GM12878 (cell line): ENCODE measurements at regions not wholly inside any gene's neighbourhood (a gene's known extent, or its start where the extent isn't known, plus 50 kb on each side); places are given as distances from the start of the nearest gene placed in this dataset.

Experiments used
- ATAC-seq: fragments of 200-7000 bp; cut with Tn5 transposase; 3 replicates; pipeline ENCODE4 v1.9.1; 2020; ENCODE audit warnings: mild to moderate bottlenecking, moderate library complexity
- BruUV-seq: library from RNA; stranded (reverse); fragments of 400-500 nt; replicated peaks from 2 replicates; lab custom pipeline; 2021; lab: Mats Ljungman, UMichigan
- CTCF ChIA-PET: fragments of 300-600 bp; sonication (Branson Sonifier 250); formaldehyde crosslinking; extraction: SDS; loops from one replicate; lab custom pipeline; 2021; ENCODE audit warnings: inconsistent platforms; lab: Yijun Ruan, JAX
- POLR2A ChIA-PET: fragments of 350-600 bp; formaldehyde crosslinking; extraction: SDS; loops from one replicate; lab custom pipeline; 2021; ENCODE audit warnings: inconsistent platforms; lab: Charles Lee
- RAD21 ChIA-PET: fragments of 300-600 bp; sonication (Branson Sonifier 250); formaldehyde crosslinking; loops from one replicate; lab custom pipeline; 2023; ENCODE audit warnings: antibody characterized with exemption; ENCODE audit not compliant: unreplicated experiment; lab: Charles Lee
- SMC1A ChIA-PET: fragments of 300-600 bp; sonication (Branson Sonifier 250); formaldehyde crosslinking; loops from one replicate; lab custom pipeline; 2023; ENCODE audit not compliant: unreplicated experiment, uncharacterized antibody; lab: Charles Lee
- DNase-seq: peaks from one replicate; pipeline ENCODE4 v3.0.0-alpha.2; 2011; ENCODE audit warnings: low read depth, low spot score
- FAIRE-seq: peaks from 3 replicates; lab custom pipeline; 2011; peaks lifted over from hg19 to GRCh38; lab: Jason Lieb, UNC
- H2AFZ ChIP-seq: 2 replicates; pipeline ENCODE4 v1.6.0; 2011; ENCODE audit warnings: low read depth, low read length, control low read depth; ENCODE audit not compliant: control insufficient read depth
- H3K27ac ChIP-seq: 2 replicates; pipeline ENCODE4 v1.5.1; 2011; ENCODE audit warnings: control low read depth; ENCODE audit not compliant: control insufficient read depth, insufficient read depth
- H3K27me3 ChIP-seq, 2 experiments: replicated peaks in 1 of 2; 2 replicates each; pipeline versions ENCODE4 v1.6.0 to v1.6.1; 2011; ENCODE audit warnings: low read length in 1 of 2; ENCODE audit not compliant: control insufficient read depth in 2 of 2, insufficient read depth in 2 of 2
- H3K36me3 ChIP-seq, 2 experiments: 2 replicates each; pipeline ENCODE4 v1.5.1; 2011; ENCODE audit warnings: low read length in 1 of 2; ENCODE audit not compliant: control insufficient read depth in 2 of 2, insufficient read depth in 2 of 2
- H3K4me1 ChIP-seq: 2 replicates; pipeline ENCODE4 v1.6.1; 2011; ENCODE audit warnings: mild to moderate bottlenecking, low read length, moderate library complexity, mixed read lengths; ENCODE audit not compliant: control insufficient read depth, insufficient read depth
- H3K4me2 ChIP-seq: 2 replicates; pipeline ENCODE4 v1.6.0; 2011; ENCODE audit warnings: control low read depth; ENCODE audit not compliant: control insufficient read depth, insufficient read depth
- H3K4me3 ChIP-seq: fragments of 200-600 bp; sonication (generic); 2 replicates; pipeline ENCODE4 v1.5.1; 2016
- H3K79me2 ChIP-seq: 2 replicates; pipeline ENCODE4 v1.6.0; 2011; ENCODE audit warnings: low read length; ENCODE audit not compliant: control insufficient read depth, insufficient read depth
- H3K9ac ChIP-seq: 2 replicates; pipeline ENCODE4 v1.8.0; 2011; ENCODE audit warnings: low read length, control low read depth, mixed read lengths; ENCODE audit not compliant: control insufficient read depth, insufficient read depth
- H3K9me3 ChIP-seq: replicated peaks from 3 replicates; pipeline ENCODE4 v1.5.1; 2011; ENCODE audit warnings: mild to moderate bottlenecking, low read length; ENCODE audit not compliant: control insufficient read depth, insufficient read depth
- H4K20me1 ChIP-seq: 2 replicates; pipeline ENCODE4 v1.6.0; 2011; ENCODE audit not compliant: control insufficient read depth, insufficient read depth
- BMI1 ChIP-seq: fragments of 450-650 bp; IDR thresholded peaks from 2 replicates; pipeline ENCODE4 v1.6.1; 2016; ENCODE audit warnings: mild to moderate bottlenecking, moderate library complexity, borderline replicate concordance
- CEBPZ ChIP-seq: fragments of 150-350 bp; IDR thresholded peaks from 2 replicates; pipeline ENCODE4 v1.6.1; 2016; ENCODE audit warnings: low read depth, low read length
- CHD1 ChIP-seq: IDR thresholded peaks from 2 replicates; pipeline ENCODE4 v1.6.1; 2012; ENCODE audit warnings: low read depth, low read length, improper control_type of control experiment
- E2F4 ChIP-seq: IDR thresholded peaks from 2 replicates; pipeline ENCODE4 v1.6.1; 2012; ENCODE audit warnings: low read depth, low read length, improper control_type of control experiment
- EGR1 ChIP-seq, 2 experiments: IDR thresholded peaks; 1 replicate in 1 of 2; 2 replicates in 1 of 2; pipeline ENCODE4 v1.6.1; 2011 to 2012; ENCODE audit warnings: low read depth in 2 of 2, low read length in 2 of 2, borderline replicate concordance in 1 of 2, mild to moderate bottlenecking in 1 of 2, moderate library complexity in 1 of 2
- NR2C2 ChIP-seq: IDR thresholded peaks from 2 replicates; pipeline ENCODE4 v1.6.1; 2011; ENCODE audit warnings: borderline replicate concordance, low read depth; ENCODE audit not compliant: control insufficient read depth, insufficient read length
- SMAD1 ChIP-seq: fragments of 450-650 bp; IDR thresholded peaks from 2 replicates; pipeline ENCODE4 v1.6.1; 2018; ENCODE audit warnings: mild to moderate bottlenecking, low read depth; ENCODE audit not compliant: partially characterized antibody
- TCF3 ChIP-seq: IDR thresholded peaks from 2 replicates; pipeline ENCODE4 v1.6.1; 2012; ENCODE audit warnings: low read depth, mild to moderate bottlenecking, low read length, borderline replicate concordance; ENCODE audit not compliant: insufficient read depth
- USF2 ChIP-seq: IDR thresholded peaks from 2 replicates; pipeline ENCODE4 v1.6.1; 2011; ENCODE audit warnings: low read depth, low read length, improper control_type of control experiment, borderline replicate concordance
- ZNF592 ChIP-seq: fragments of 450-650 bp; IDR thresholded peaks from 2 replicates; pipeline ENCODE4 v1.6.1; 2017; ENCODE audit warnings: mild to moderate bottlenecking, moderate library complexity
- WGBS: methylation state at CpG from one replicate; pipeline ENCODE4 v1.1.6; 2016; ENCODE audit warnings: low lambda C conversion rate; ENCODE audit not compliant: insufficient replicate concordance, insufficient coverage; ENCODE audit errors: missing lambda C conversion rate; 5-methylcytosine and 5-hydroxymethylcytosine counted together
- in situ Hi-C: fragments of 300-500 bp; cut with MboI; formaldehyde crosslinking; loops from 9 replicates; pipeline ENCODE4 v1.14.3; 2018; ENCODE audit warnings: mixed read lengths
- intact Hi-C: fragments of 100-400 bp; cut with micrococcal nuclease; formaldehyde crosslinking; loops from one replicate; pipeline ENCODE4 v1.14.2; 2022; ENCODE audit not compliant: unreplicated experiment

GRCh38 chr16:79381603-79382042 is 218.9 kb downstream of the MAF start:
- no peak overlapping the region for H3K4me2 ChIP-seq
- TF ChIP-seq SMAD1 = no peak
- no peak for TF ChIP-seq BMI1
- no peak for TF ChIP-seq USF2
- no peak for TF ChIP-seq TCF3
- TF ChIP-seq NR2C2 = no peak
- TF ChIP-seq CEBPZ = no peak
- TF ChIP-seq E2F4 = no peak
- TF ChIP-seq ZNF592 = no peak
- no peak for TF ChIP-seq CHD1
- TF ChIP-seq EGR1 (IDR thresholded peaks at IDR 0.05; ENCODE audit: borderline replicate concordance in 1 of 2, low read depth in 2 of 2, low read length in 2 of 2) = no peak
- FAIRE-seq (no peak), ATAC-seq (no peak), DNase-seq (no peak)
- no peaks in the 10 kb centered on the region for H3K27me3 ChIP-seq
- intact Hi-C loops = no loop called here
- POLR2A ChIA-PET = no interaction called here
- H3K9ac ChIP-seq = no peak overlapping the region
- RAD21 ChIA-PET = no interaction called here
- no TSS peak for BruUV-seq
- no peaks in the 10 kb centered on the region for H3K36me3 ChIP-seq
- no peaks in the 10 kb centered on the region for H3K4me1 ChIP-seq
- no peaks in the 10 kb centered on the region for H3K79me2 ChIP-seq
- no peaks in the 10 kb centered on the region for H4K20me1 ChIP-seq
- no peak overlapping the region for H2AFZ ChIP-seq
- H3K4me3 ChIP-seq = no peak overlapping the region
- no peak overlapping the region for H3K27ac ChIP-seq
- H3K9me3 ChIP-seq = no peaks in the 10 kb centered on the region
- SMC1A ChIA-PET = no interaction called here
- whole genome bisulfite sequencing = 21% methylated on average over 10 of the region's 10 CpGs
- in situ Hi-C loops = no loop called here
- CTCF ChIA-PET = no interaction called here
